Right hindlimb (tissue), 1 donor: ENCODE measurements at regions not wholly inside any gene's neighbourhood (a gene's known extent, or its start where the extent isn't known, plus 50 kb on each side); places are given as distances from the start of the nearest gene placed in this dataset.

Source experiments
- DNase-seq: peaks from one replicate; pipeline ENCODE4 v3.0.0-alpha.2; 2018

- DNase-seq: no peak
These were observed 496.6 kb downstream of the TBC1D22A start for GRCh38 chr22:47259049-47259448.

DNA sequence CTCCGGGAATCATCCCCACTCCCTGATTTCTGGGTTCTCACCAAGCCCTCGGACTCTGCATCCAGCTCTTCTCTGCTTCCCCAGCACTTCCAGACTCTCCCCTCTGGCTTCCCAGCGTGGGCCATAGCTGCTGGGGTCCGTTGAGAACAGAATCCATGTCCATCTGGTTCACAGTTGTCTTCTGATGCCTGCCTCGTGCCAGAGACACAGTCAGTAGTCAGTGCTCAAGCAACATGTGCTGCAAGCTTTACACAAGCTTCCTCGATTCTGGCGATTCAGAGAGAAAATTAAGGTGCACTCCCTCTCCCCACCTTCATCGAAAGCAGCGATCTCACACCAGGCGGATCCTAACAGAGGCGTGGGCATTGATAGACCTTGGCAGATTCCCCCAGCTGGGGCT is 495.5 kb downstream of the TBC1D22A start:
- DNase-seq: no peak

DNA sequence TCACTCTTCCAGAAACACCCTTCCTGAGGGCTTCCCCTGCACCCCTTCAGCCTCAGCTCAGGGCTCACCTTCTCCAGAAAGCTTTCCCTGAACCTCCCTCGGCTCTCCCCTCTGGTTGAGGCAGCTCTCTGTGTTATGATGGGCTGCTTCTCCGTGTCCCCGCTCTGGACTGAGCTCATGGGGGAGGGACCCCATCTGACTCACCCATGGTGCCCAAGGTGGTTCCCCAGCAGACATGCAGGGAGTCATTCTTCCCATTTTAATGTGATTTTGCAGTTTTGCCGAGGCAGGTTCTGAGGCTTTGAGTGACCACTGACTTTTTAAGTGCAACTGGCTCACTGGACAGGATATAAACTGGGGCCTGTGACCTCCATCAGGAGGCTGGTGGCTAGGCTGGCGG is 495.1 kb downstream of the TBC1D22A start:
- DNase-seq: no peak

- no peak for DNase-seq
These were observed 489.5 kb downstream of the TBC1D22A start for GRCh38 chr22:47251911-47252310.

- no peak for DNase-seq
These were observed 488.7 kb downstream of the TBC1D22A start for GRCh38 chr22:47250995-47251765.

- no peak for DNase-seq
These were observed 487.0 kb downstream of the TBC1D22A start for GRCh38 chr22:47249370-47249928.

DNA sequence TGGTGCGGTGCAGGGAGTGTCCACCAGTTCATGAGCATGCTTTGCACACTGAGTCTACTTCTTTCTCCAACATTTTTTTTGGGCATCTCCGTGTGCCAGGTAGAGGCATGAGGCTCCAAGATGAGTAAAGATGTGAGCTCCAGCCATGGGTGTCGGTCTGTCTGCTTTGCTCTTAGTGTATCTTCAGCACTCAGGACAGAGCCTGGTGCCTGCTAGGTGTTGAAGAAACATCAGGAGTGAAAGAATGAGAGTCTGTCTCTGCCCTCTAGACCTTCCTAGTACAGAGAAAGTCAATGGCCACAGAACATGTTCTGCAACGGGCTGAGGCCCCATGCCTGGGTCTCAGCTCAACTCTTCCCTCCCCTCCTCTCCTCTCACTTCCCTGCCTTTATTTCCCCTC is 486.5 kb downstream of the TBC1D22A start:
- DNase-seq: no peak

- no peak for DNase-seq
These were observed 485.3 kb downstream of the TBC1D22A start for GRCh38 chr22:47247579-47248240.

GRCh38 chr22:47245786-47246185 is 483.3 kb downstream of the TBC1D22A start:
- no peak for DNase-seq

GRCh38 chr22:47245286-47245685 is 482.8 kb downstream of the TBC1D22A start:
- DNase-seq: no peak

DNA sequence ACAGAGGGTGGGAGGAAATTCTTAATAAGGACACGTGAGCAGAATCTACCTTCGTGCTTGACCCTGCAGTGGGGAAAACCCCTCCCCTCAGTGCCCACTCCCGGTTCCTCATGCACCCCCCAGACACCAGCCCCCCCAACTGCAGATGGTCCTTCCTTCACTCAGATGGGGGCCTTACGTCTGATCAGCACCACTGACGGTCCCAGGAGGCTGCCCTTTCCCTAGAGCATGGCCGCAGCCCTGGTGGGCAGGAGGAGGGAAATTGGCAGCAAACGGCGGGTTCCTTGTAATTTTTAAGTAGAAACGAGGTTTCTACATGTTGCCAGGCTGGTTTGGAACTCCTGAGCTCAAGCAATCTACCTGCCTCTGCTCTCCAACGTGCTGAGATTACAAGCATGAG is 477.7 kb downstream of the TBC1D22A start:
- DNase-seq: no peak

GRCh38 chr22:47239474-47239860 is 477.0 kb downstream of the TBC1D22A start:
- DNase-seq: no peak

- no peak for DNase-seq
These were observed 476.4 kb downstream of the TBC1D22A start for GRCh38 chr22:47238690-47239473.

DNA sequence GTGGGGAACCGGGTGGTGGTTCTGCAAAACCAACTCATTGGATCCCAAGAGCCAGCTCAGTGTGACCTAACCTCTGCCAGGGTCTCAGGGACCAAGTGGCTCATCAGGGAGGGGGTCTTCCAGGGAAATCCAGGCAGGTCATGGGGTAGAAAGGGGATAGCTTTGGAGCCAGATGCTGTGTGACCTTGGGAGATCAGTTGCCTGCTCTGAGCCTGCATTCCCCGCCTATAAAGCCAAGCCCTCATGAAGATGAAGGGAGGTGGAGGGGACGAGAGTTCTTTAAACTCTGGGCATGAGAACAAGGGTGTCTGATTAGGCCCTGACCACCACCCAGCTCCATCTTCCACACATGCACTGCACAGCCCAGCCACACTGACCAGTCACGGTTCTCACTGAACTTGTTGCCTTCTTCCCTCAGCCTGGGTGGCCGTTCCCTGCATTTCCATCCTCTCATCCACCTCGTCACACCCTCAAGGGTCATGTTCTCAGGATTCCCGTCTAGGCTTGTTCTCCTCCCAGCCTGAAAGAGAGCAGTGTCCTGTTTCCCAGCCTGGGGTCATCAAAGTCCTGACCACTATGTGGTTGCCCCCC is 475.5 kb downstream of the TBC1D22A start:
- no peak for DNase-seq

DNA sequence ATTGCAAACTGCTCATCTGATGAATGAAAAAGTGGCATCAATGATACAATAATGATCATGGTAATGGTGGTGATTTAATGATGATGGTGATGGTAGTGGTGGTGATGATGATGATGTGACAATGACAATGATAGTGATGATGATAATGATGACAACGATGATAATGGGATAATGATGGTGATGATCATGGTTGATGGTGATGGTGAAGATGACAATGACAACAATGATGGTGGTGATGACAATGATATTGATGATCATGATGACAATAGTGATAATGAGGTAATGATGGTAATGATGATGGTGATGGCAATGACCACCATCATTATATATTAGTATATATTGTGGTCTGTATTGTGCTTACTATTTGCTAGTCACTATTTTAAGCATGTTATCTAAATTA is 474.3 kb downstream of the TBC1D22A start:
- no peak for DNase-seq

GRCh38 chr22:47236161-47236560 is 473.7 kb downstream of the TBC1D22A start:
- DNase-seq: no peak

DNA sequence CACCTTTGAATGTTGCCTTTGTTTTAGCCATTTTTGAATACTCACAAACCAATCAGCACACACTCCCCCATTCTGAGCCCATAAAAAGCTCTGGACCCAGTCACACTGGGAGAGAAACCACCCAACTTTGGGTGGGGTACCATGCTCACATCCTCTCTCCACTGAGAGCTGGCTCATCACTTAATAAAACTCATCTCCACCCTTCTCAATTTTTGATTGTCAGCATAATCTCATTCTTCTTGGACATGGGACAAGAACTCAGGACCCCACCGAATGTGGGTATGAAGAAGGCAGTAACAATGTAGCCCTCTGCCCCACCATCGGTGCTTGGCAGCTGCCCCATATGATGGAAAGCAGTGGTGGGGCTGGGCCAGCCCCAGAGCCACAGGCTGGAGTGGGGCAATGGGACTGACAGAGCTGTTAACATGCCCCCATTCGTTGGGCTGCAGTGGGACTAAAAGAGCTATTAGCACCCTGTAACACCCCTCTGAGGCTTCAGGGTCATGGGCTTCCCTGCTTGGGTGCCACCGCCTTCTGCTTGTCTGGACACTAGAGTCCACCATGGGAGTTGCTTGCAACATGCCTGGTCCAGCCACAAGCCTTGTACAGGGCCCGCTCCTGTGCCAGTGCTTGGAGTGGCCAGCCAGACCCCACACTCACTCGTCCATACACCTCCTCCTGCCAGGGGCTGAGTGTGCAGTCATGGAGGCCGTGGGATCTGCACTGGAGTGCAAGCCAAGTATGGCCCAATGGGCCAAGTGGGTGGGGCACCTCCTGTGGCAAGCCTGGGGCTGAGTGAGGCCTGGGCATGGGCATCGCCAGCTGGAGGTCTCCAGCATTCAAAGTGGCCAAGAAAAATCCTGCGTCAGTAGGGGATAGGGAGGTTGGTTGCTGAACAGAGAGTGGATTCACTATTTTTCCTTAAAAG is 471.1 kb downstream of the TBC1D22A start:
- no peak for DNase-seq

DNA sequence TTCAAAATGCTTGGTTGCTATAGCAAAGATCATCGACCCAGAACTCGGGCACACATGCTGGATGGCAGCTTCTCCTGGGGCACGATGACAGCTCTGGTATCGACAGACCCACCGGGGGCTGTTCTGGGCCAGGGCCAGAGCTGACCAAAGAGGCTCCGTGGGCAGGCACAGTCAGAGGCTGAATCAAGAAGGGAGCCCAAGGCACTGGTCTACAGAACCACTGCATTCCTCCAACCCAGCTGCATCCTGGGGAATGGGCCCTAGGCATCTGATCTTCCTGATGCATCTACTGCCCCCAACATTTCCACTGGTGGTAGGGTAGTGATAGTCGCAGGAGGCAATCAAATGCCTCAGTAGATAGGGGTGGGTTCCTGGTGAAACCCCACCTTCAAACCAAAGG is 470.3 kb downstream of the TBC1D22A start:
- no peak for DNase-seq

DNA sequence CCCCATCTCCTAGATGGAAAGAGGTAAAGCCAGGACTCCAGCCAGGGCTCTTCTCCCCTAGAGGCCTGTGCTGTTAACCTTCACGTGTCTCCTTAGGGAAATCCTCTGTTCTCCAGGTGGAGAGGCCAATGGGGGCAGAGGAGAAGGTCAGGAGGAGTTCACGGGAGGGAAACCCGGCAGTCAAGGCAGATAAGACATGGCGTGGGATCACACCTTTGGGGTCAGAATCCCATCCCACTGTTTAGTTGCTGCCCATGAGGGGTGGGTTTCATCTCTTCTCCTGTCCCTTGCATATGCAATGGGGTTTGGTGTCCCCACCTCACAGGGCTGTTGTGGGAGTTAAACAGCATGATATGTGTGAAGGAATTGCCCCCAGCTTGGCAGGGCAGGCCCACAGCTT is 469.7 kb downstream of the TBC1D22A start:
- no peak for DNase-seq

DNA sequence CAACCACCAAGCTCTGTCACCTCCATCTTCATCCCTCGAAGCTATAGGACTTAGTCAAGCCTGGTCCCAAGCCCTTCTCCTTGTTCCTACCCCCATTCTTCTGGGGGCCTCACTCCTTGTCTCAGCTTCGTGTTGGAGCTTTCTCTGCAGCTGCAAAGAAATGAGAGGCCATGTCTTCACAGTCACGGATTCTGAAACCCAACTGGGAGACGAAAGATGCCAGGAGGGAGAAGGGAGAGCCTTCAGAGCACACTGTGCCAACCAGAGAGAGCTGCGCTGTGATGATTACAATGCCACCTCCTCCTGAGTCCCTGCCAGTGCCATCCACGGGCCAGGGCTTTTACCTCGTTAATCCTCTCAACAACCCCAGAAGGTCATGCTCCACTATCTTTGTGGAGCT is 469.3 kb downstream of the TBC1D22A start:
- DNase-seq: no peak

- DNase-seq: no peak
These were observed 468.3 kb downstream of the TBC1D22A start for GRCh38 chr22:47230741-47231140.

GRCh38 chr22:47230251-47230650 is 467.8 kb downstream of the TBC1D22A start:
- DNase-seq: no peak
